Progenitor cell of endocrine pancreas (in vitro differentiated cells): ENCODE measurements at regions not wholly inside any gene's neighbourhood (a gene's known extent, or its start where the extent isn't known, plus 50 kb on each side); places are given as distances from the start of the nearest gene placed in this dataset.

Experiments
- DNase-seq: peaks from one replicate; pipeline ENCODE4 v3.0.0; 2021; ENCODE audit warnings: low spot score; ENCODE audit not compliant: unreplicated experiment
- H3K27ac Mint-ChIP-seq: 2 replicates; pipeline ENCODE4 v1.8.0; 2021; ENCODE audit warnings: mild to moderate bottlenecking, moderate library complexity, mixed read lengths
- H3K27me3 Mint-ChIP-seq: 2 replicates; pipeline ENCODE4 v1.8.0; 2021; ENCODE audit warnings: mixed read lengths
- H3K36me3 Mint-ChIP-seq: 2 replicates; pipeline ENCODE4 v1.8.0; 2022; ENCODE audit warnings: mixed read lengths; ENCODE audit not compliant: insufficient read depth
- H3K4me1 Mint-ChIP-seq: 2 replicates; pipeline ENCODE4 v1.8.0; 2021; ENCODE audit warnings: low read depth, mixed read lengths
- H3K4me3 Mint-ChIP-seq: 2 replicates; pipeline ENCODE4 v1.8.0; 2021; ENCODE audit warnings: low read depth, mild to moderate bottlenecking, moderate library complexity, mixed read lengths
- H3K9me3 Mint-ChIP-seq: 2 replicates; pipeline ENCODE4 v1.8.0; 2021; ENCODE audit warnings: low read depth, mixed read lengths
- CTCF ChIP-seq: fragments of 200-600 bp; sonication (generic); IDR thresholded peaks from one replicate; pipeline ENCODE4 v1.5.0; 2021; ENCODE audit warnings: antibody characterized with exemption, mild to moderate bottlenecking; ENCODE audit not compliant: unreplicated experiment

GRCh38 chr4:123200051-123200940, 196.3 kb upstream of the SPRY1 start:
- no peak for TF ChIP-seq CTCF
- peaks cover 4% of the 10 kb centered on the region for H3K36me3 Mint-ChIP-seq
- DNase-seq, result no peak

DNA sequence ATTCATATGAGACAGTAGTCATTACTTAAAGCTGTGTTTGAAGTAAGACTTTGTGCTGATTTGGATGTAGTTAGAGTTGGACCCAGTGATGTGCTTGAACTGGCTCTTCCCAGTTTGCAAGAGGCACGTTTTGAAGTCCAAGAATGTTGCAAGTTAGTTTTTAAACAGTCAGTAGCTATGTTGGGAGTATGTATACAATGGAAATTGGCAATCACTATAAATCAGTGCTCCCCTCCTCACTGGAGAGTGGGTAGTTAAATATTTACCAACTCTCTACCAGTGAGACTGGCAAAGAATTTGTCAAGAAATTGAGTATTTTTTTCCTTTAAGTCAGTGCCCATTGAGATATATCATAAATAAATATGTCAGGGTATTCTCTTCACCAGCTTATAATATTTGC, 191.9 kb upstream of the SPRY1 start:
- Mint-ChIP-seq H3K4me3 (no peak overlapping the region), H3K4me1 (peaks cover 5% of the 10 kb centered on the region), H3K27me3 (no peaks in the 10 kb centered on the region), H3K9me3 (no peaks in the 10 kb centered on the region), H3K36me3 (peaks cover 2% of the 10 kb centered on the region), H3K27ac (no peak overlapping the region)
- TF ChIP-seq CTCF, result no peak
- DNase-seq, result no peak

More at GRCh38 chr4:123200051-123200940, 196.3 kb upstream of the SPRY1 start:
- H3K9me3 Mint-ChIP-seq, result no peaks in the 10 kb centered on the region
- no peaks in the 10 kb centered on the region for H3K27me3 Mint-ChIP-seq
- H3K4me3 Mint-ChIP-seq, result no peak overlapping the region
- peaks cover 5% of the 10 kb centered on the region for H3K4me1 Mint-ChIP-seq
- H3K27ac Mint-ChIP-seq, result no peak overlapping the region

GRCh38 chr4:123206016-123206415, 190.6 kb upstream of the SPRY1 start:
- no peaks in the 10 kb centered on the region for H3K27me3 Mint-ChIP-seq
- peaks cover 5% of the 10 kb centered on the region for H3K4me1 Mint-ChIP-seq
- DNase-seq, result no peak
- no peak overlapping the region for H3K4me3 Mint-ChIP-seq
- no peak overlapping the region for H3K27ac Mint-ChIP-seq
- no peaks in the 10 kb centered on the region for H3K9me3 Mint-ChIP-seq
- peaks cover 2% of the 10 kb centered on the region for H3K36me3 Mint-ChIP-seq
- TF ChIP-seq CTCF, result no peak

GRCh38 chr4:123209436-123209835, 187.2 kb upstream of the SPRY1 start:
- Mint-ChIP-seq H3K36me3 (no peaks in the 10 kb centered on the region), H3K4me1 (peaks cover 5% of the 10 kb centered on the region), H3K9me3 (no peaks in the 10 kb centered on the region), H3K27me3 (no peaks in the 10 kb centered on the region), H3K27ac (no peak overlapping the region), H3K4me3 (no peak overlapping the region)
- TF ChIP-seq CTCF, result no peak
- no peak for DNase-seq

DNA sequence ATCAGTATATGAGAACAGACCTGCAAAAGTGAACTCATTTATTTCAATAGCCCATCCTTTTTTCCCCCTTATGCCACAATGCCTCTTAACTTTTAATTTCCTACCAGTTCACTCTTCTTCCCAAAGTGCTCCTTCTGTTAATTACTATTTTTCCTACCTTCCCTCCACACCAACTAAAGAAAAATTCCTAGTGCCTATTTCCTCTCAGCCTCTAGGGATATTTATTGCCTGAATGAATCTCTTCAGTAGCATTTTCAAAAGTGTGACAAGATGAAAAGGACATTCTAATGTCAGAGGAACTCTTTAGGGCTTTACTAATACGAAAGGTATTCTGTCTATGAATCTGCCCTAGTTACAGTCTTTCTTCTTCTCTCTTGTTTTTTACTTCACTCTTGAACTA, 181.1 kb upstream of the SPRY1 start:
- Mint-ChIP-seq H3K4me1 (no peaks in the 10 kb centered on the region), H3K27ac (no peak overlapping the region), H3K9me3 (no peaks in the 10 kb centered on the region), H3K4me3 (no peak overlapping the region), H3K27me3 (no peaks in the 10 kb centered on the region), H3K36me3 (no peaks in the 10 kb centered on the region)
- TF ChIP-seq CTCF, result no peak
- DNase-seq, result no peak
